Activated naive CD4-positive, alpha-beta T cell treated with anti-CD3 and anti-CD28 coated beads, Interleukin-2, amount 10 ng/mL, durations not matched to agents 7 days and 5 days (primary cell): ENCODE measurements at regions not wholly inside any gene's neighbourhood (a gene's known extent, or its start where the extent isn't known, plus 50 kb on each side); places are given as distances from the start of the nearest gene placed in this dataset.

Source experiments
- CTCF ChIA-PET: fragments of 350-600 bp; sonication (Branson Sonifier 250); formaldehyde crosslinking; loops from one replicate; lab custom pipeline; 2021; ENCODE audit warnings: antibody characterized with exemption; lab: Charles Lee
- DNase-seq: peaks from one replicate; pipeline ENCODE4 v3.0.0-alpha.2; 2020
- H3K27ac Mint-ChIP-seq: one replicate; pipeline ENCODE4 v1.8.0; 2021; ENCODE audit warnings: mild to moderate bottlenecking, moderate library complexity, mixed read lengths
- H3K27me3 Mint-ChIP-seq: one replicate; pipeline ENCODE4 v1.8.0; 2021; ENCODE audit warnings: mild to moderate bottlenecking, mixed read lengths
- H3K36me3 Mint-ChIP-seq: one replicate; pipeline ENCODE4 v1.8.0; 2021; ENCODE audit warnings: mixed read lengths
- H3K4me1 Mint-ChIP-seq: one replicate; pipeline ENCODE4 v1.8.0; 2021; ENCODE audit warnings: mixed read lengths
- H3K4me3 Mint-ChIP-seq: one replicate; pipeline ENCODE4 v1.8.0; 2021; ENCODE audit warnings: mild to moderate bottlenecking, moderate library complexity, mixed read lengths
- H3K9me3 Mint-ChIP-seq: one replicate; pipeline ENCODE4 v1.8.0; 2021; ENCODE audit warnings: mixed read lengths

DNA sequence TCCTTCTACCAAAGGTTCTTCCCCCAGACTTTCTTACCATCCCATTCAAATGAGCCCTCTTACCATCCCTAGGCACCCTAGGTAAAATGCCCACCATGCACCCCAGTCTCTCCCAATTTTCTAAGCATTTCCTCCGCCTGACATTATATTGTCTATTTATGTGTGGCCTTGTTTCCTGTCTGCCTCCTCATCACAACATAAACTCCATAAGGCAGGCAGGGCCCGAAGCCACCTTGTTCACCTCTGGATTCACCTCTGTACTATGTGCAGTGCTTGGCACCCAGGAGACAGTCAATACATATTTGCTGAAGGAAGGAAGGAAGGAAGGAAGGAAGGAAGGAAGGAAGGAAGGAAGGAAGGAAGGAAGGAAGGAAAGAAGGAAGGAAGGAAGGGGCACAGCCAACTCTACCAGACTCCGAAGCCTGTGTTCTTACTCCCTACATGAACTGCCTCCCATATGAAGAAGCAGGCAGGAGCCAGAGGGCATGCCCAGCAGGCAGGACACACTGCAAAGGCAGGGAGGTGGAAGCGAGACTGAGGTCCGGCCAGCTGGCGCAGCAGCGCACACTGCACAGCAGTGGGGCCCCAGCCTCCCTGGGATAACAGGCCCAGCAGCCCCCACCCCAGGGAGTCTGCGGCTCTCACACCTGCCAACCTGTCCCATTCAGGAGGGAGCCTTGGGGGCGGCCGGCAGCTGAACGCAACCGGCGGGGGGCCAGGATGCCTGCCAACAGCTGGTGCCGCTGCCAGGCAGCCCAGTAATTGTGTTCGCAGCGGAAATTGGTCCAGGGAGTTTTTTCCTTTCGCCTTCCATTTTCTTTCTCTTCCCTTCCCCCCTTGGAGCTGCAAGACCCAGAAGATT lies 106.0 kb upstream of the LINGO1 start:
- CTCF ChIA-PET = interaction anchor here (0.9 kb wide), 1 partner anchor 82 kb away, joined by 3 read pairs; no protein-coding TSS in a partner anchor
- peaks cover 49% of the 10 kb centered on the region for H3K27me3 Mint-ChIP-seq
- no peak for DNase-seq
- H3K4me3 Mint-ChIP-seq = no peak overlapping the region
- no peaks in the 10 kb centered on the region for H3K36me3 Mint-ChIP-seq
- H3K4me1 Mint-ChIP-seq = no peaks in the 10 kb centered on the region
- H3K27ac Mint-ChIP-seq = no peak overlapping the region
- H3K9me3 Mint-ChIP-seq = no peaks in the 10 kb centered on the region

DNA sequence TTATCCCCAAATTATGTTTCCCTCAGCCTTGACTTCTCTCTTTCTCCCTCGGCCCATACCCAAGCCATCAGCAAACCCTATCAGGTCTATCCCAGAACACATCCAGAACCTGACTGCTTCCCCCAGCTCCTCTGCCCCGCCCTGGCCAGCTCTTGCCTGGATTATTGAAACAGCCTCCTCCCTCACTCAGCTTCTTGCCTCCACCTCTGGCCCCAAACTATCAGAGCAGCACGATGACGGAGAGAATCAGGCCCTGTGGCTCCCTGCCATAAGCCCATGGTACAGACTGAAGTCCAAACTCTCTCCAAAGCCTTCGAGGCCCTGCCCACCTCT lies 105.3 kb upstream of the LINGO1 start:
- Mint-ChIP-seq H3K9me3 (no peaks in the 10 kb centered on the region), H3K4me1 (no peaks in the 10 kb centered on the region), H3K4me3 (no peak overlapping the region), H3K36me3 (no peaks in the 10 kb centered on the region), H3K27me3 (peaks cover 49% of the 10 kb centered on the region), H3K27ac (no peak overlapping the region)
- DNase-seq = no peak
- CTCF ChIA-PET = no interaction called here

DNA sequence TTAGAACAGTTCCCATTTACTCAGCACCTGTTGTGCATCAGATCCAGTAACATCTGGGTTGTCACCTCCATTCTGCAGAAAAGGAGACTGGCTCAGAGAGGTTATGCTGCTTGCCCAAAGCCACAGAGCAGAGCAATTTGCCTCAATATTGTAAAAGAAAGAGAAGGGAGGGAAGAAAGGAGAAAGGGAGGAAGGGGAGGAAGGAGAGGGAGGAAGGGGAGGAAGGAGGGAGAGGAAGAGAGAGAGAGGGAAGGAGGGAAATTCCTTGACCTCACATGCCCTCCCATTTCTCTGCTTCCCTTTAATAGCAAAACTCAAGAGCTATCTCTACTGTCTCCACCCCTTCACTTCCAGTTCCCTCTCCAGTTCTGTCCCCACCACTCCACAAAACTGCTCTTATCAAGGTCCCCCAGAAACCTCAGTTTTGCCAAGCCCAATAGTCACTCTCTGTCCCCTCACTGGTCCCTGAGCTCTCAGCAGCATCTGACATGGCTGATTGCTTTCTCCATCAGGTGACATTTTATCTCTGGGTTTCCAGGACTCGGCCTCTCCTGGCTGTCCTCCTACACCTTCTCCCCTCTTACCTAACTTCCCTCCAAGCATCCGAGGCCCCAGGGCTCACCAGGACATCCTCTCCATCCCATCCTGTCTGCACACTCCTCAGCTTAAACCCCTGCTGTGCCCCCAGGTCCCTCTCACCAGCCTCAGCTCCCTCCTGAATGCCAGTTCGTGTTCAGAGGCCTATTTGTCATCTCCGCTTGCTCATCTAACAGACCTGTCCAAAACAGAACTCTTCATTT lies 104.7 kb upstream of the LINGO1 start:
- Mint-ChIP-seq H3K4me1 (no peaks in the 10 kb centered on the region), H3K36me3 (no peaks in the 10 kb centered on the region), H3K4me3 (no peak overlapping the region), H3K27me3 (peaks cover 51% of the 10 kb centered on the region), H3K9me3 (no peaks in the 10 kb centered on the region), H3K27ac (no peak overlapping the region)
- CTCF ChIA-PET = no interaction called here
- DNase-seq = no peak

DNA sequence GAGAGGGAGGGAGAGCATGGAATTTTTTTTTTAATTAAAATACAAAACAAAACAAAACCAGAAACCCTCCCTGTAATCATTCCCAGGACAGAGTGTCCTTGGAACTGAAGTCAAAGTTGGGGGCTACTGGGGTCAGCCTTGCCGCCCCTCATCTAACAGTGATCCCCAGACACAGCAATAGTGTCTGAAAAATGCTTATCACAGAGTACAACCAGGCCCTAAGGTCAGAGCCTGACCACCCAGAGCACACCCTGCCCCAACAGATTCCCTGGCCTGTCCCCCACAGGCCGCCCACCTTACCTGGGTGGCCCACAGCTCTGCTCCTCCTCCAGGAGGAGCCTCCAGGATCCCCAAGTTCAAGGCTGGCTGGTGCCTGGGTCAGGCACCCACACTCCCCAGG lies 101.6 kb upstream of the LINGO1 start:
- peaks cover 32% of the 10 kb centered on the region for H3K27me3 Mint-ChIP-seq
- H3K27ac Mint-ChIP-seq = no peak overlapping the region
- H3K36me3 Mint-ChIP-seq = no peaks in the 10 kb centered on the region
- H3K4me1 Mint-ChIP-seq = no peaks in the 10 kb centered on the region
- no peak overlapping the region for H3K4me3 Mint-ChIP-seq
- DNase-seq = no peak
- CTCF ChIA-PET = no interaction called here
- H3K9me3 Mint-ChIP-seq = no peaks in the 10 kb centered on the region

DNA sequence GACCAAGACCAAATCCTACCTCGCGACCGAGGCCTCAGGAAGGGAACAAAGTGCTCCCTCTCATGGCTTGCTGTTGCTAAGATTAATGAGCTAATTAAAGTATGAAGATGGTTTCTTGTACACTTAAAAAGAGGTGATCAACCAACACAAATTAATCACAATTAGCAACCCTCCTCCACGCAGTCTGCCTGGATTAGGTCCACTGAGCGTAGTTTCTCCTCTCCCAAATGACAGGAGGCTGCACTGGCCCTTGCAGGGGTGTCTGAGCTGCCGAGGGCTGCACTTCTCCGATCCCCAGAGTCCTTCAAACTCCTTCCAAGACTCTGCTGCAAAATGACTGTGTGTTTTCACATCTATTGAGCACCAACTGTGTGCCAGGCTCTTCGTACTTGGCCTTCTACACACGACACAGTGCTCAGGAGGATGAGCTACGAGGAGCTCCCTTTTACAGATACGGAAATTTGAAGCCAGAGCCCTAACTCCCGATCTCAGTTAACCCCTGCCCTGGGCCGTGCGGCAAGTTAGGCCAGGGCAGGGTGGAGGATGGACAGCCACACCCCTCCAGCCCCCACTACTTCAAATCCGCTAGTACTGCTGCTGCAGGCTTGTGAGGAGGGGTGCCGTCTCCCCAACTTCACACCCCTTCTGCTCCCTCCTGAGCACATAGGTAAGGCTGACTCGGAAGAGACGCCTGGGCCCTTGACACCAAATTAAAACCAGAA lies 101.0 kb upstream of the LINGO1 start:
- Mint-ChIP-seq H3K9me3 (no peaks in the 10 kb centered on the region), H3K4me1 (no peaks in the 10 kb centered on the region), H3K27me3 (peaks cover 31% of the 10 kb centered on the region), H3K36me3 (no peaks in the 10 kb centered on the region), H3K27ac (no peak overlapping the region), H3K4me3 (no peak overlapping the region)
- CTCF ChIA-PET = no interaction called here
- DNase-seq = no peak

DNA sequence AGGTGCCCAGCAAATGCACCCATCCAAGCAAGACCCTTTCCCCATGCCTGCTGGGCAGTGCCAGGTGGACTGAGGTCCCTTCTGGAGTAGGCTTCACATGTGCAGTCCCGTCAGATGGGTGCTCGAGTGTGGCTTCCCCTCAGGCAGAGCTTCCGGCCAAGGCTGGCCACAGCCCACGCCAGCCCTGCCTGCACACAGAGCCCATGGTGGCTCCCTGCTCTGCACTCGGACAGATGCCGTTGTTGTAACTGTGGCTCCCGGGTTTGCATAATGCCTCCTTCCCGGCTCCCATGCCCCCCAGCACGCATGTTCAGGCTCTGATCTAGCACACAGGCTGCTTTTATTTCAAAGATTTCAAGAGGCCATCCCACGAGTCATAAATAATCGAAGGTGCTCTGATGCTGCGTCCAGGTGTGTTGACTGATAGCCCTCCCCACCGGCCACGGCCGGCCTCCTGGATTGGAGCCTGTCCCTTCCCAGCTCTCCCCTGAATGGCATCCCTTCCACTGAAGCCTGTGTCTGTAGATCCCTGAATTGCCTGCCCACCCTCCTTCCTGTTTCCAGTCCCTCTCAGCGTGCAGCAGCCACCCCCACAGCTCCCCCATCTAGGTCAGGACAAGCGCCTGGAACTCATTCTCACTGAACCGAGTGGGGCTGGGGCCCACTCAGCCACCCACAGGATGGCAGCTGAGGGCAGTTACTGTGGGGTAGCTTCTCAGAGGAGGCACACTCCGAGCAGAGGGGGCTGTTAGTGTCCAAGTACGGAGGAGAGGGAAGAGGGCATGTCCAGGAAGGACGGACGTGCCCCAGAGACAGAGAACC lies 100.0 kb upstream of the LINGO1 start:
- Mint-ChIP-seq H3K36me3 (no peaks in the 10 kb centered on the region), H3K4me1 (no peaks in the 10 kb centered on the region), H3K27ac (no peak overlapping the region), H3K9me3 (no peaks in the 10 kb centered on the region), H3K27me3 (peaks cover 23% of the 10 kb centered on the region), H3K4me3 (no peak overlapping the region)
- CTCF ChIA-PET = no interaction called here
- DNase-seq = no peak

DNA sequence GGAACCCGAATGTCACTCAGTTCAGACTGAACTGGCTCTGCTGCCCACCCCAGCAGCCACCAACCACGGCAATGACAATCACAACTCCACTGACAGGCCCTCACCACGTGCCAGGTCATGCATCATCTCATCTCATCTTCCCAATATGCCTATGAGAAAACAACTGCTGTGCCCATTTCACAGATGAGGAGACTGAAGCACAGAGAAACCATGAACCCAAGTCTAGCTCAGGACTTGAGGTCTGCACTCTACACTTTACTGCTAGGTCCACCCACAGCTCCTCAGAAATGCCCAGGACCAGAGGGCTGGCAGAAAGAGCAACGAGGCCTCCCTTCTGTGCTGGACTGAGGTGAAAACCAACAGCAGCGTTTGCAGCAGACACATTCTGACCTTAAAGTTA lies 99.2 kb upstream of the LINGO1 start:
- H3K27ac Mint-ChIP-seq = no peak overlapping the region
- peaks cover 17% of the 10 kb centered on the region for H3K27me3 Mint-ChIP-seq
- no peaks in the 10 kb centered on the region for H3K9me3 Mint-ChIP-seq
- no peak for DNase-seq
- H3K4me3 Mint-ChIP-seq = no peak overlapping the region
- CTCF ChIA-PET = no interaction called here
- no peaks in the 10 kb centered on the region for H3K4me1 Mint-ChIP-seq
- H3K36me3 Mint-ChIP-seq = no peaks in the 10 kb centered on the region

DNA sequence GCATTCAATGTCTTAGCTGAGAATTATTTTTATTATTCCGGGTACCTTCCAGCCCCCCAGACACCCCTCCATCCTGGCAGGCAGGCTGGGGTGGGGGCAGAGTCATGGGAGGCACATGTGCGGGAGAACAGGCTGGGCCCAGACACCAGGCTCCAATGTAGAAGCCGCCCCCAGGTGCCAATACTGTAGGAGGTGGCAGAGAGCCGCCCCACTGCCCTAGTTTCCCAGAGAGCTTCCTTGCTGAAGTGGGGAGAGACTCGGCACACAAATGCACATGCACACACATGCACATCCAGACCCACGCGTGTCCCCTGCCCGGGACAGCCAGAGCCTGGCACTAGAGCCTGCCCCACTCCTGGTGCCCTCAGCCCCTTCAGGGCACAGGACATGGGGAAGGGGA lies 98.4 kb upstream of the LINGO1 start:
- no peak overlapping the region for H3K27ac Mint-ChIP-seq
- no peak for DNase-seq
- CTCF ChIA-PET = interaction anchor here (1.2 kb wide), 1 partner anchor 90 kb away, joined by 5 read pairs; no protein-coding TSS in a partner anchor
- no peak overlapping the region for H3K4me3 Mint-ChIP-seq
- no peaks in the 10 kb centered on the region for H3K9me3 Mint-ChIP-seq
- no peaks in the 10 kb centered on the region for H3K36me3 Mint-ChIP-seq
- no peaks in the 10 kb centered on the region for H3K4me1 Mint-ChIP-seq
- peaks cover 15% of the 10 kb centered on the region for H3K27me3 Mint-ChIP-seq

DNA sequence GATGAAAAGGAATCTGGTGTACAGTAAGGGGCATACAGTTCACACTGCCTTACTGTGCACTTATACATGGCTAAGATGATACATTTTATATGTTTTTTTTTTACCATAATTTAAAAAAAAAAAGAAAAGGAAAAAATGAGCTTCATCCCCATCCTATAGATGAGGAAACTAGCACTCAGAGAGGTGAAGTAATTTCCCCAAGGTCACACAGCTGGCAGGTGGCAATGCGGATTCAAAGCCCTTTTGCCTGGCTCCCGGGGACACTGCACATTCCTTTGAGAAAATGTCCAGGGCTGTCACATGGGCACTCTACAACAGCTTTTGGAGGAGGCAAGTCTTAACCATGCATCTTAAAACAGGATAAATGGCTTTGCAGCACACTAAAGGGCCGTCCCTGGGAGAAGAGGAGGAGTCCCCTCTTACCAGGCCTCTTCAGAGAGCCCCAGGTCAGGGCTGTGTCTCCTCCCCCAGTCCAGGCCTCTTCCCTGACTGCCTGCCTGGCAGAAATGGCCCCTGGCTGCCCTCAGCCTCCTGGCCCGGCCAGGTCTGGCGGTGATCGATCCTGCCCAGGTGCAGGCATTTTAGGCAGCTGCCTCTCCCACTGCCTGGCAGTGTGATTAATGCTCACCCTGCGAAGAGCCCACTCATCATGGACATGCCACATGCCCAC lies 95.1 kb upstream of the LINGO1 start:
- no peak overlapping the region for H3K27ac Mint-ChIP-seq
- DNase-seq = no peak
- no peaks in the 10 kb centered on the region for H3K4me1 Mint-ChIP-seq
- CTCF ChIA-PET = no interaction called here
- peaks cover 18% of the 10 kb centered on the region for H3K27me3 Mint-ChIP-seq
- H3K4me3 Mint-ChIP-seq = no peak overlapping the region
- no peaks in the 10 kb centered on the region for H3K36me3 Mint-ChIP-seq
- H3K9me3 Mint-ChIP-seq = no peaks in the 10 kb centered on the region

DNA sequence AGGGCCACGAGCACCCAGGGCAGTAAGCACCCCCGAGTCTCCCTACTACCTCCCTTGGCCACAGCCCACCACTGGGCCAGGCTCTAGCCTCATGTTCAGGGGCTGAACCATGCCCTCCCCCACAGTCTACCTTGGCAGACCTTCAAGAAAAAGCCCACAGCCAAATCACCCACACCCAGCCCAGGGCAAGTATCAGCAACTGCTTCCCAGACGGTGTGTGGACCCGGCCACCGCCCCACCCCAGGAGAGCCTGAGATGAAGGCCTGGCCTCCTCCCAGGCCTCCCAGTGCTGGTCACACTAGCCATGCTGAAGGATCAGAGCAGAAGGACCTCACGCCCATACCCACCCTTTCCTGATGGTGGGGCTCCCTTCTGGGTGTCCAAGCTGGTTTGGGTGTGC lies 92.0 kb upstream of the LINGO1 start:
- Mint-ChIP-seq H3K27ac (no peak overlapping the region), H3K36me3 (no peaks in the 10 kb centered on the region), H3K27me3 (peaks cover 13% of the 10 kb centered on the region), H3K9me3 (no peaks in the 10 kb centered on the region), H3K4me1 (no peaks in the 10 kb centered on the region), H3K4me3 (no peak overlapping the region)
- CTCF ChIA-PET = no interaction called here
- DNase-seq = no peak

DNA sequence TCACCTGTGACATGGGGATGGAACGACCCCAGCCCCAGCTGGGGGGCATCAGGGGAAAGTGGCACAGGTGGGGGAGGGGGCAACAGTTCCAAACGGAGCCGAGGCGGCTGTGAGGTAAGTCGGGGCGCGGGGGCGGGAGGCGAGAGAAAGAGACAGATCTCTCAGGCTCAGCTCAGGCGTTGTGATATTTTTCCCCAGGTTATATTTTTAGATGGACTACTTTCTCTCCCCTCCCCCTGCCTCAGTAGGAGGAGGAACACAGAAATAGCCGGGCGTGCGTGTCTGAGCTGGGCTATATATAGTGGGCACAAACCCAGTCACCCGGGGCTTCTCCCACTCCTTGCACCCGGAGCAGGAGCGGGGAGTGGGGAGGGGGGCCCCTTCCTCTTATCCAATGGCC lies 91.0 kb upstream of the LINGO1 start:
- Mint-ChIP-seq H3K27me3 (peaks cover 7% of the 10 kb centered on the region), H3K4me1 (no peaks in the 10 kb centered on the region), H3K36me3 (no peaks in the 10 kb centered on the region), H3K9me3 (no peaks in the 10 kb centered on the region), H3K27ac (no peak overlapping the region), H3K4me3 (no peak overlapping the region)
- CTCF ChIA-PET = no interaction called here
- DNase-seq = no peak

DNA sequence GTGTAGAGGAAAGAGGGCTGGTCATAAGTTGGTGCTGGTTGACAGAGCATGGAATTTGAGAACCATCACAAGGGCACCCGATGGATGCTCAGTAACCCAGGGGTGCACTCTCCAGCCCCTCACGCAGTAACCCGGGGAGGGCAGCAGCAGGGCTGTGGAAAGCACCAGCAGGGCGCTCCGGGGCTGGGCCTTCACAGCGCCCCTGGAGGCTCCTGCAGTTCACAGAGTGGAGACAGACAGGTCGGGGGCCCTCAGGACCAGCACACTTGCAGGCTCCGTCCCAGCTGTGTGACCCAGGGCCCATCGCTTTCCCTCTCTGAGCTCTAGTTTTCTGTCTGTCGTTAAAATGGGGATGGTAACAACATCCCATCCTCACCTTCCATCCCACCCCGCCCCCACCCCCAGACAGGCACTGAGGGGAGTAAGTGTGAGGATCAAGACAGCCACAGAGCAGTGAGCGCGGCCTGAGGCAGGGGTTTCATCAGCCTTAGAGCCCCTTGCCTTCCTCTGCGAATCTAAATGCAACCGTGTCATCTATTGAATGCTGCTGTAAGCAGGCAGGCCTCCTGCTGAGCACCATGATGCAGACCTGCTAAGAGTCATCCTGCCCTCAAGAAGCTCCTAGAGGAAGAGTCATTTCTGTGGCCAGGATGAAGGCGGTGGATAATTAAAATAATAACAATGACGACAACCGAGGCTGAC lies 90.2 kb upstream of the LINGO1 start:
- CTCF ChIA-PET = no interaction called here
- peaks cover 7% of the 10 kb centered on the region for H3K27me3 Mint-ChIP-seq
- no peak overlapping the region for H3K4me3 Mint-ChIP-seq
- H3K36me3 Mint-ChIP-seq = no peaks in the 10 kb centered on the region
- no peak overlapping the region for H3K27ac Mint-ChIP-seq
- H3K4me1 Mint-ChIP-seq = no peaks in the 10 kb centered on the region
- no peak for DNase-seq
- H3K9me3 Mint-ChIP-seq = no peaks in the 10 kb centered on the region

DNA sequence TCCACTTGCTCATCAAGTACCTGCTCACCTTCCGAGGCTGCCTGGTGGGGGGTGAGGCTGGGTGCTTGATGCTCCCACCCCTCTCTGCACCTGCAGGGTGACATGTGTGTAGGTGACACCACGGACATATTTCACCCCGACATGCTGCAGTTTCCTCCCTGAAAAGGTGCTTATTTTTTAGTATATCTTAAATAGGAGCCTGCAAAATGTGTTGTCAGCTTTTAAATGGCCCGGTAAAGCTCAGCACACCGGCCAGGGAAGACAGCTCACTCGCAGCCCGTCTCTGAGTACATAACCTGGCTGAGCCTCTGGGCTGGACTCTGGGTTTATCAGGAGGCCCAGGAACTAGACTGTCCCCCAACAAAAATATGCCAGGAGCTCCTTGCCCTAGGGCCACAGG lies 89.3 kb upstream of the LINGO1 start:
- Mint-ChIP-seq H3K27ac (no peak overlapping the region), H3K4me1 (no peaks in the 10 kb centered on the region), H3K27me3 (peaks cover 7% of the 10 kb centered on the region), H3K9me3 (no peaks in the 10 kb centered on the region), H3K4me3 (no peak overlapping the region), H3K36me3 (no peaks in the 10 kb centered on the region)
- DNase-seq = no peak
- CTCF ChIA-PET = no interaction called here
